Neural cell (in vitro differentiated cells): ENCODE measurements at regions not wholly inside any gene's neighbourhood (a gene's known extent, or its start where the extent isn't known, plus 50 kb on each side); places are given as distances from the start of the nearest gene placed in this dataset.

ENCODE experiments used
- EP300 ChIP-seq: fragments of 450-650 bp; conservative IDR thresholded peaks from 2 replicates; pipeline ENCODE4 v1.6.1; 2014; ENCODE audit warnings: antibody characterized with exemption, mild to moderate bottlenecking, moderate library complexity; ENCODE audit not compliant: poor library complexity, severe bottlenecking
- EZH2 ChIP-seq: fragments of 200-600, 300-800 bp; shearing (Covaris generic), sonication (generic); IDR thresholded peaks from 2 replicates; pipeline ENCODE4 v1.6.1; 2014; ENCODE audit warnings: antibody characterized with exemption, low read length, borderline replicate concordance, mild to moderate bottlenecking; ENCODE audit not compliant: insufficient read depth, poor library complexity, severe bottlenecking
- POLR2AphosphoS5 ChIP-seq: IDR thresholded peaks from 2 replicates; pipeline ENCODE4 v1.6.1; 2012
- RAD21 ChIP-seq: fragments of 450-650 bp; conservative IDR thresholded peaks from 2 replicates; pipeline ENCODE4 v1.6.1; 2014; ENCODE audit warnings: antibody characterized with exemption, mild to moderate bottlenecking, moderate library complexity
- SMC3 ChIP-seq: fragments of 450-650 bp; conservative IDR thresholded peaks from 2 replicates; pipeline ENCODE4 v1.6.1; 2014; ENCODE audit warnings: antibody characterized with exemption, mild to moderate bottlenecking, moderate library complexity; ENCODE audit not compliant: poor library complexity
- TF ChIP-seq, protein P1 (sequence below): fragments of 450-650 bp; IDR thresholded peaks from 2 replicates; pipeline ENCODE4 v1.5.1; 2014; ENCODE audit warnings: antibody characterized with exemption, mild to moderate bottlenecking, moderate library complexity; ENCODE audit not compliant: poor library complexity, severe bottlenecking

GRCh38 chr2:75952173-75952572, 241.5 kb upstream of the GCFC2 start:
- TF ChIP-seq, protein P1, sequence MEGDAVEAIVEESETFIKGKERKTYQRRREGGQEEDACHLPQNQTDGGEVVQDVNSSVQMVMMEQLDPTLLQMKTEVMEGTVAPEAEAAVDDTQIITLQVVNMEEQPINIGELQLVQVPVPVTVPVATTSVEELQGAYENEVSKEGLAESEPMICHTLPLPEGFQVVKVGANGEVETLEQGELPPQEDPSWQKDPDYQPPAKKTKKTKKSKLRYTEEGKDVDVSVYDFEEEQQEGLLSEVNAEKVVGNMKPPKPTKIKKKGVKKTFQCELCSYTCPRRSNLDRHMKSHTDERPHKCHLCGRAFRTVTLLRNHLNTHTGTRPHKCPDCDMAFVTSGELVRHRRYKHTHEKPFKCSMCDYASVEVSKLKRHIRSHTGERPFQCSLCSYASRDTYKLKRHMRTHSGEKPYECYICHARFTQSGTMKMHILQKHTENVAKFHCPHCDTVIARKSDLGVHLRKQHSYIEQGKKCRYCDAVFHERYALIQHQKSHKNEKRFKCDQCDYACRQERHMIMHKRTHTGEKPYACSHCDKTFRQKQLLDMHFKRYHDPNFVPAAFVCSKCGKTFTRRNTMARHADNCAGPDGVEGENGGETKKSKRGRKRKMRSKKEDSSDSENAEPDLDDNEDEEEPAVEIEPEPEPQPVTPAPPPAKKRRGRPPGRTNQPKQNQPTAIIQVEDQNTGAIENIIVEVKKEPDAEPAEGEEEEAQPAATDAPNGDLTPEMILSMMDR, result no peak
- TF ChIP-seq POLR2AphosphoS5, result no peak
- TF ChIP-seq EP300, result no peak
- TF ChIP-seq EZH2, result no peak
- no peak for TF ChIP-seq RAD21
- no peak for TF ChIP-seq SMC3
